HT1080 (cell line): ENCODE measurements at regions not wholly inside any gene's neighbourhood (a gene's known extent, or its start where the extent isn't known, plus 50 kb on each side); places are given as distances from the start of the nearest gene placed in this dataset.

ENCODE experiments used
- DNase-seq: peaks from one replicate; pipeline ENCODE4 v3.0.0-alpha.2; 2015; ENCODE audit warnings: low read depth

DNA sequence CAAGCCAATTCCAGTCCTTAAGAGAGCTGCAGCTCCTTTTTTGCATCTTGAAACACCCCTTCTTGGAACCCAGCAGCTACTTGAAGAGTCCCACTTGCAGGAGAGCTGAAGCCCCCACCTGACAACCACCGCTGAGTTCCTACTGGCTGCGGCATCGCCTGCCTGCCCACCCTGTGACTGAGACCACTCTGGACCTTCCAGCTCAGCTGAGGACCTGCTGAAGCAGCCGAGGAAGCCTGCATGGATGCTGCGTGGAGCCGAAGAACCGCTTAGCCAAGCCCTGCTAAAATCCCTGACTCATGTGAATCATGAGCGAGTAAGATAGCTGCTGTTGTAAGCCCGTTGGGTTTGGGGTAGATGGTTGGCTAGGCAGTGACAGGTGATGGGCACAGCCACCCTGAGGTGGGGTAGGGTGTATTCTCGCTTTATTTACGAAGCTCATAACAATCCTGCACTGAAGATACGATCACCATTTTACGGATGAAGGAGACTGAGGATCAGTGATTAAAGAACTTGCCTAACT, 78.4 kb downstream of the INHBB start:
- no peak for DNase-seq

DNA sequence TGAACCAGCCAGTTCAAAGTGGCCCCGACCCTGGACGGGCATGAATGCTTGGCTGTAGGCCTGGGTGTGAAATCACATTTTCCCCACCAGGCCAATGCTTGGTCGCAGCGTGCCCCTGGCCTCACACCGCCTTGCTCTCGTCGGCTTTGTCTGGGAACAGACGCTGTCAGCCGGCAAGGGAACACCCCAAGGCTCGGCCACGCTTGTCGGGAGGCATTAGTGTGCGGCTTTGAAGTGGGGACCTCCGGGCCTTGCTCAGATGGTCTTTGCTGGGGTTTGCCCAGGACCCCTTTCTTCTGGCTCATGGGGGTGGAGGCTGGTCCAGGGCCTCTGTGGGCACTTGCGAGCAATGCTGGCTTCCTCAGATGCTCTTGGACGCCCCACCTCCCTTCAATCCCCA, 79.1 kb downstream of the INHBB start:
- DNase-seq = no peak

DNA sequence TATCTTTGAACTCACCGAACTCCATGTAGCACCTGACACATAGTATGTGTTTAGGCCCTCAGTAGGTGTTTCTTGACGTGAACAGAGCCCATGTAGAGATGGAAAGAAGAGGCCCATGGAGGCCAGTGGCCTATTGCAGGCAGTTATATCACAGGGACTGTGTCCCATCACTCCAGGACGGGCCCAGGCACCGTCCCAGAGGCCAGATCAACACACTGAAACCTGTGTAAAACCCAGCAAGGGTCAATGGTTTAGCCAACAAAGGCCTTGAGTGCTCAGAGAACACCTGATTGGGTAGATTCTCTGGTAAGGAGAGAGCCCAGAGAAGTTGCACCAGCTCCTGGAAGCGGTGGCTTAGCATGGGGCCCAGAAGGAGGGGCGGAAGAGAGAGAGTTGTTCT, 82.8 kb downstream of the INHBB start:
- DNase-seq = no peak

- DNase-seq = no peak
Observed at GRCh38 chr2:120429586-120430500, 83.9 kb downstream of the INHBB start.

GRCh38 chr2:120430501-120430830, 84.5 kb downstream of the INHBB start:
- no peak for DNase-seq

GRCh38 chr2:120430957-120431356, 85.0 kb downstream of the INHBB start:
- DNase-seq = no peak

GRCh38 chr2:120431386-120432292, 85.7 kb downstream of the INHBB start:
- no peak for DNase-seq

DNA sequence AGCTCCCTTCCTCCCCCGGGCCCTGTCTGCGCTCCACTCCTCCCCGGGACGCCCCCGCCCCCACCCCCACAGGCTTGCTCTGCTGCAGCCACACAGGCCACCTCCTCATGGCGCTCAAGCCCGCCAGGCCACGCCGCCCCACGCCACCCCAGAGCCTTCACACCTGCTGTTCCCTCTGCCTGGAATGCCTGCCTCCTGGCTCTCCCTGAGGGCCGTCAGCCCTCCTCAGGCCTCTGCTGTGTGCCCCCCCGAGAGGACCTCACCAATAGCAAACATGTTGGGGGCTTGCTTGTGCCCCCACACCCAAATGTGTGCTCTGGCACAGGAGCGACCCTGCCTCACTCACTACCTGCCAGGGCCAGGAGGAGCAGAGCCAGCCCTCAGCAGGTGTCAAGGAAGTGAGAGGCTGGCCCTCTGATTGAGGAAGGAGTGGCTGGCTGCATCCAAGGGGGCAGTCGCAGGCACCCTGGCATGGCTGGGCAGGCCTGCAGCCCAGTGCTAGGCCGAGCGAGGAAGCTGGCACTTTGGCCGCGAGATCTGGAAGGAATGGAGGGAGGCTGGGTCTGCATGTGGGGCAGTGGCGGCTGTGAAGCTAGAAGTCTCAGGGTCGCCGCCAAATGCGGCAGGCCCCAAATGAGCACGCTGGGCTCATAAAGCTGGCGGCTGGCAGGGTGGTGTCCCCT, 86.5 kb downstream of the INHBB start:
- DNase-seq = no peak

GRCh38 chr2:120432976-120433815, 87.3 kb downstream of the INHBB start:
- DNase-seq = no peak

- DNase-seq = no peak
Observed at GRCh38 chr2:120433816-120434290, 87.9 kb downstream of the INHBB start.

DNA sequence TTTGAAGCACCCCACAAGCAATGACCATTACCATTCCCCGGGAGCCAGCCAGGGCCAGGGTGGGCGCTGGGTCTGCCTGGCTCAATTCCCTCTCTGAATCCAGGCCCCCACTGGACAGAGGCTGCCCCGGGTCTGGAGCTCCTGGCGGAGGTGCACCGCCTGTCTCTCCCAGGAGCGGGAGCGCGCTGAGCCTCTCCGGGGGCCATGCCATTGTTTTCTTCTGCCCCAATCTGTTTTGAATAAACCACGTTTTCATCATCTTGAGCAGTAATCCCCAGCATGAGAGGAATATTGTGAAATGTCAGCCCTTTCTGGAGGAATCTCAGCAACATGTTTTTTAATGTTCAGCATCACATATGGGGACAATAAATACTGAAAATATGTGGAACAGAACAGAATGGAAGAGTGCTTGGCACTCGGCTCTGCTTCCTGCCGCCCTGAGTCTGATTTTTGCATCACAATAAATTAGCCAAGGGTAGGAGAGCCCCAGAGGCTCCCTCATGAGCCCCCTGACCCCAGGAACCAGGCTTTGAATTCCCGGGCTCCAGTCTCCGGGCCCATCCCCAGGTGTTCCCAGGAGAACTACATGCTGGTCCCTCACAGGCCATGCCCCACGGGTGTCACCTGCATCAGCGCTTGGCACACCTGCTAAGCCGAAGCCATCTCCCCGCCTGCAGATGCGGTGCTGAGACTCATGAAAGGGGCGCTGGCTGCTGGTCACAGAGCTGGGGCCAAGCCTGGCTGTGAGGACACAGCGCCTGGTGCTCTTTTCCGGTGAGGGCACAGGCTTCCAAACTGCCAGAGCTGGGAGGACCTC, 88.8 kb downstream of the INHBB start:
- no peak for DNase-seq

- no peak for DNase-seq
Observed at GRCh38 chr2:120435671-120436459, 89.9 kb downstream of the INHBB start.

GRCh38 chr2:120436460-120436739, 90.5 kb downstream of the INHBB start:
- DNase-seq = no peak

GRCh38 chr2:120436885-120437603, 91.1 kb downstream of the INHBB start:
- DNase-seq = peak; percentile 56

DNA sequence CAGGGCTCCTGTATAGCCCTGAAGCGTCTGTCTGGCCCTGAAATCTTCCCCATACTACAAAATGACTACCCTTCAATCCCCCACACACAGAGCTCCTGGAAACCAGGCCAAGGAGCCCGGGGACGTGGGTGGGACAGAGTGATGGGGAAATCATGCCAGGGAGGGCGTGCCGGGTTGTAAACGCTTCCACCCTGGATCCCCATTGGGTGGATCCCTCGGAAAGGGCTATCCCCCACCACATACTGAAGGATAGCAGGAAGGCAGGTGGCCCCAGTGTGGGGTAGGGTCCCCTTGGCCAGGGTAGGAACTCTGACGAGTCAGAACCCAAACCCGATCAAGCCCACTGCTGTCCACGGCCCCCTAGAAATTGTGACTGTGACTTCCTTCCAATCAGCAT, 91.7 kb downstream of the INHBB start:
- no peak for DNase-seq

DNA sequence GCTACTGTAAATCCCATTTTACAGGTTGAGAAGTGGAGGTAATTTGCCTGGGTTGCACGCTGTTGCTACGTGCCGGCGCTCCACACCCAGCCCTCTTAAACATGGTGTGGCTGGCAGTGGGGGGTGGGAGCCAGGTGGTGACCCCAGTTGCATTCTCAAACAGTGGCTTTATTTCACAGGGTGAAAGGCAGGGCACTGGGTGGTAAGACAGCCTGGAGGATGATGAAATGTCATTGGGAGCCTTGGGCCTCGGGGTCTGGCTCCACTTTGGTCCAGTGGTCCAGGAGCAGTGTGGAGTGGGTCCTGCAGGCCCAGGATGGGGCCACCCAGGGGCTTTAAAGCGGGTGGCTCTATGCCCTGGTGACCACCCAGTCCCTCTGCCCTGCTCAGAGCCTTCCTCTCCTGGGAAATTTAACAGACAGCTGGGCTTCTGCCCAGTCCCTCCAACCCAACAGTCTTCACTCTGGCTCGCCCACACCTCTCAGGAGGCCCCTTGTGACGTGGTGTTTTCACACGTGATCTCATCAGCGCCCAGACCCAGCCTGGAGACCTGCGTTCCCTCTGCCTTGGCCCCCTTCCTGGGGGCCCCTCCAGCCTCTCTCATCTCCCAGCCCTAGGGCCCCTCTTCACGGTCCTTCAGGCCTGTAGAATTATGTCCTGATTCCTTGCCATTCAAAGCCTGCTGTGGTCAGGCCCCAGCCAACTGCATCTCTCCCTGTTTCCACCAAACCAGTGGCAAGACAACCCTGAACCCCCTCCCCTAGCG, 92.5 kb downstream of the INHBB start:
- no peak for DNase-seq

DNA sequence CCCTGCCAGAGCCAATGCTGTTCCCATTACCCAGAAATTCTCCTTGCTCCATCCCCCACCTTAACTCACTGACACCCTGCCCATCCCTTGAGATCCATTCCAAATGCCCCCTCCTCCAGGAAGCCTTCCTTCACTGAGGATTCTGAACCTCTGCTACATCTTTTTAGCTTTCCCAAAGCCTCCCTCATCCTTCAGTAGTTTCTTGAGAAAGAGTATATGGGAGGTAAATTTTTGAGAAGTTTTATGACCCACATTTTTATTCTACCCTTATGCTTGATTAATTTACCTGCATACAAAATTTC, 93.1 kb downstream of the INHBB start:
- DNase-seq = no peak
